ENCODE measurements at regions not wholly inside any gene's neighbourhood (a gene's known extent, or its start where the extent isn't known, plus 50 kb on each side); places are given as distances from the start of the nearest gene placed in this dataset.

GRCh38 chr13:44024167-44024845, 144.6 kb downstream of the LACC1 start:
- DNase-seq, result no peak

GRCh38 chr13:44024846-44025195, 145.1 kb downstream of the LACC1 start:
- peak; percentile 90 for DNase-seq

GRCh38 chr13:44026194-44026593, 146.5 kb downstream of the LACC1 start:
- DNase-seq, result no peak

GRCh38 chr13:44028734-44029133, 149.0 kb downstream of the LACC1 start:
- no peak for DNase-seq

- no peak for DNase-seq
Measured at GRCh38 chr13:44030615-44031014, 150.9 kb downstream of the LACC1 start.

- no peak for DNase-seq
Measured at GRCh38 chr13:44031555-44031954, 151.9 kb downstream of the LACC1 start.

- DNase-seq, result no peak
Measured at GRCh38 chr13:44032802-44033201, 153.1 kb downstream of the LACC1 start.

- DNase-seq, result no peak
Measured at GRCh38 chr13:44035400-44035799, 155.7 kb downstream of the LACC1 start.

GRCh38 chr13:44040070-44040817, 160.5 kb downstream of the LACC1 start:
- peak; percentile 40 for DNase-seq

GRCh38 chr13:44040818-44041100, 161.1 kb downstream of the LACC1 start:
- peak; percentile 50 for DNase-seq

- DNase-seq, result no peak
Measured at GRCh38 chr13:44044547-44045179, 165.0 kb downstream of the LACC1 start.

- no peak for DNase-seq
Measured at GRCh38 chr13:44045180-44045562, 165.5 kb downstream of the LACC1 start.

GRCh38 chr13:44046428-44046827, 166.7 kb downstream of the LACC1 start:
- no peak for DNase-seq

GRCh38 chr13:44048326-44048725, 168.6 kb downstream of the LACC1 start:
- no peak for DNase-seq

GRCh38 chr13:44049081-44049945, 169.6 kb downstream of the LACC1 start:
- DNase-seq, result peak; percentile 66

- DNase-seq, result peak; percentile 50
Measured at GRCh38 chr13:44050450-44051063, 170.9 kb downstream of the LACC1 start.

- no peak for DNase-seq
Measured at GRCh38 chr13:44051405-44051804, 171.7 kb downstream of the LACC1 start.

- peak; percentile 55 for DNase-seq
Measured at GRCh38 chr13:44051918-44052675, 172.4 kb downstream of the LACC1 start.

GRCh38 chr13:44052780-44053184, 173.1 kb downstream of the LACC1 start:
- DNase-seq, result no peak

- no peak for DNase-seq
Measured at GRCh38 chr13:44053208-44053607, 173.5 kb downstream of the LACC1 start.

- DNase-seq, result no peak
Measured at GRCh38 chr13:44054525-44054924, 174.8 kb downstream of the LACC1 start.

GRCh38 chr13:44055681-44056080, 176.0 kb downstream of the LACC1 start:
- DNase-seq, result peak; percentile 7

All from inflammatory macrophage treated with lipopolysaccharide for 4 hours (primary cell).